Nephron progenitor cell (in vitro differentiated cells): ENCODE measurements at regions not wholly inside any gene's neighbourhood (a gene's known extent, or its start where the extent isn't known, plus 50 kb on each side); places are given as distances from the start of the nearest gene placed in this dataset.

Source experiments
- DNase-seq: peaks from one replicate; pipeline ENCODE4 v3.0.0; 2021
- H3K27ac Mint-ChIP-seq: 2 replicates; pipeline ENCODE4 v1.8.0; 2021; ENCODE audit warnings: mild to moderate bottlenecking, moderate library complexity, mixed read lengths
- H3K27me3 Mint-ChIP-seq: 2 replicates; pipeline ENCODE4 v1.8.0; 2021; ENCODE audit warnings: mild to moderate bottlenecking, low read depth, mixed read lengths; ENCODE audit not compliant: poor library complexity
- H3K36me3 Mint-ChIP-seq: 2 replicates; pipeline ENCODE4 v1.8.0; 2021; ENCODE audit warnings: low read depth, mixed read lengths
- H3K4me1 Mint-ChIP-seq: 2 replicates; pipeline ENCODE4 v1.8.0; 2021; ENCODE audit warnings: mixed read lengths
- H3K4me3 Mint-ChIP-seq: 2 replicates; pipeline ENCODE4 v1.8.0; 2021; ENCODE audit warnings: mild to moderate bottlenecking, moderate library complexity, mixed read lengths
- H3K9me3 Mint-ChIP-seq: 2 replicates; pipeline ENCODE4 v1.8.0; 2021; ENCODE audit warnings: mild to moderate bottlenecking, moderate library complexity, mixed read lengths
- CTCF ChIP-seq: fragments of 200-600 bp; sonication (generic); IDR thresholded peaks from 2 replicates; pipeline ENCODE4 v1.5.0; 2021; ENCODE audit warnings: antibody characterized with exemption

- Mint-ChIP-seq H3K27me3 (peaks cover 4% of the 10 kb centered on the region), H3K4me3 (no peak overlapping the region), H3K9me3 (no peaks in the 10 kb centered on the region), H3K4me1 (peaks cover 7% of the 10 kb centered on the region), H3K36me3 (no peaks in the 10 kb centered on the region), H3K27ac (no peak overlapping the region)
- no peak for TF ChIP-seq CTCF
- DNase-seq = no peak
These were observed 437.6 kb downstream of the PRDM2 start for GRCh38 chr1:14137411-14138134.

- Mint-ChIP-seq H3K9me3 (no peaks in the 10 kb centered on the region), H3K36me3 (no peaks in the 10 kb centered on the region), H3K4me1 (peaks cover 12% of the 10 kb centered on the region), H3K27ac (no peak overlapping the region), H3K4me3 (no peak overlapping the region), H3K27me3 (peaks cover 4% of the 10 kb centered on the region)
- DNase-seq = no peak
- no peak for TF ChIP-seq CTCF
These were observed 438.1 kb downstream of the PRDM2 start for GRCh38 chr1:14138135-14138506.

- no peak for TF ChIP-seq CTCF
- H3K9me3 Mint-ChIP-seq = no peaks in the 10 kb centered on the region
- no peak overlapping the region for H3K4me3 Mint-ChIP-seq
- peaks cover 12% of the 10 kb centered on the region for H3K4me1 Mint-ChIP-seq
- H3K27ac Mint-ChIP-seq = no peak overlapping the region
- no peak for DNase-seq
- peaks cover 4% of the 10 kb centered on the region for H3K27me3 Mint-ChIP-seq
- no peaks in the 10 kb centered on the region for H3K36me3 Mint-ChIP-seq
These were observed 438.7 kb downstream of the PRDM2 start for GRCh38 chr1:14138687-14139086.

GRCh38 chr1:14140831-14141401 lies 440.9 kb downstream of the PRDM2 start:
- DNase-seq = no peak
- no peak overlapping the region for H3K4me3 Mint-ChIP-seq
- no peaks in the 10 kb centered on the region for H3K9me3 Mint-ChIP-seq
- peaks cover 4% of the 10 kb centered on the region for H3K27me3 Mint-ChIP-seq
- H3K27ac Mint-ChIP-seq = no peak overlapping the region
- H3K4me1 Mint-ChIP-seq = peaks cover 12% of the 10 kb centered on the region
- H3K36me3 Mint-ChIP-seq = no peaks in the 10 kb centered on the region
- TF ChIP-seq CTCF = no peak

GRCh38 chr1:14141656-14142055 lies 441.7 kb downstream of the PRDM2 start:
- Mint-ChIP-seq H3K27me3 (peaks cover 4% of the 10 kb centered on the region), H3K9me3 (no peaks in the 10 kb centered on the region), H3K27ac (no peak overlapping the region), H3K36me3 (no peaks in the 10 kb centered on the region), H3K4me3 (no peak overlapping the region), H3K4me1 (peaks cover 6% of the 10 kb centered on the region)
- TF ChIP-seq CTCF = no peak
- no peak for DNase-seq
